Choroid plexus epithelial cell (primary cell): ENCODE measurements at regions not wholly inside any gene's neighbourhood (a gene's known extent, or its start where the extent isn't known, plus 50 kb on each side); places are given as distances from the start of the nearest gene placed in this dataset.

Experiments
- DNase-seq: peaks from one replicate; pipeline ENCODE4 v3.0.0-alpha.2; 2010; ENCODE audit warnings: low read depth
- H3K4me3 ChIP-seq: 2 replicates; pipeline ENCODE4 v1.5.1; 2011; ENCODE audit warnings: low read depth, mild to moderate bottlenecking, control low read depth, low read length, moderate library complexity
- CTCF ChIP-seq: conservative IDR thresholded peaks from 2 replicates; pipeline ENCODE4 v1.5.1; 2011; ENCODE audit warnings: low read depth, mild to moderate bottlenecking, control low read depth, inconsistent platforms, low read length, moderate library complexity

GRCh38 chr10:28793482-28793881 lies 116.2 kb downstream of the BAMBI start:
- DNase-seq, result no peak

GRCh38 chr10:28794986-28795385 lies 117.7 kb downstream of the BAMBI start:
- no peak for TF ChIP-seq CTCF
- DNase-seq, result no peak
- H3K4me3 ChIP-seq, result no peak overlapping the region

More at GRCh38 chr10:28793482-28793881, 116.2 kb downstream of the BAMBI start:
- no peak for TF ChIP-seq CTCF
- H3K4me3 ChIP-seq, result no peak overlapping the region

- DNase-seq, result peak; percentile 88
- no peak for TF ChIP-seq CTCF
- H3K4me3 ChIP-seq, result no peak overlapping the region
These were observed 119.5 kb downstream of the BAMBI start for GRCh38 chr10:28796606-28797512.

- DNase-seq, result peak; percentile 51
- peak; percentile 25 for TF ChIP-seq CTCF
- H3K4me3 ChIP-seq, result no peak overlapping the region
These were observed 120.6 kb downstream of the BAMBI start for GRCh38 chr10:28797904-28798371.

GRCh38 chr10:28798428-28798955 lies 121.2 kb downstream of the BAMBI start:
- TF ChIP-seq CTCF, result no peak
- H3K4me3 ChIP-seq, result no peak overlapping the region
- no peak for DNase-seq

- no peak for TF ChIP-seq CTCF
- no peak overlapping the region for H3K4me3 ChIP-seq
- DNase-seq, result no peak
These were observed 121.6 kb downstream of the BAMBI start for GRCh38 chr10:28798964-28799363.
